VCaP (cell line): ENCODE measurements at regions not wholly inside any gene's neighbourhood (a gene's known extent, or its start where the extent isn't known, plus 50 kb on each side); places are given as distances from the start of the nearest gene placed in this dataset.
A peak's percentile ranks its signal among the peaks of the same experiment; 100 is the strongest.

ENCODE experiments used
- H3K27ac ChIP-seq: fragments of 450-650 bp; 2 replicates; pipeline ENCODE4 v1.5.1; 2017
- CTCF ChIP-seq: fragments of 450-650 bp; conservative IDR thresholded peaks from 2 replicates; pipeline ENCODE4 v1.5.1; 2017; ENCODE audit warnings: mild to moderate bottlenecking, moderate library complexity

- no peak overlapping the region for H3K27ac ChIP-seq
- no peak for TF ChIP-seq CTCF
These were observed 55.4 kb upstream of the SCEL start for GRCh38 chr13:77480066-77480465.

GRCh38 chr13:77479326-77479725 is 56.2 kb upstream of the SCEL start:
- no peak for TF ChIP-seq CTCF
- no peak overlapping the region for H3K27ac ChIP-seq

GRCh38 chr13:77477299-77477848 is 58.1 kb upstream of the SCEL start:
- TF ChIP-seq CTCF, result no peak
- peak overlapping the region; percentile 73; the same call in 1 of the 2 replicates for H3K27ac ChIP-seq

GRCh38 chr13:77476456-77476855 is 59.0 kb upstream of the SCEL start:
- no peak for TF ChIP-seq CTCF
- no peak overlapping the region for H3K27ac ChIP-seq

GRCh38 chr13:77475345-77476084 is 60.0 kb upstream of the SCEL start:
- H3K27ac ChIP-seq, result no peak overlapping the region
- no peak for TF ChIP-seq CTCF

GRCh38 chr13:77470986-77471385 is 64.5 kb upstream of the SCEL start:
- TF ChIP-seq CTCF, result no peak
- H3K27ac ChIP-seq, result no peak overlapping the region

- TF ChIP-seq CTCF, result no peak
These were observed 68.6 kb upstream of the SCEL start for GRCh38 chr13:77466753-77467422.

More at GRCh38 chr13:77466753-77467422, 68.6 kb upstream of the SCEL start:
- no peak overlapping the region for H3K27ac ChIP-seq
